ENCODE measurements at regions not wholly inside any gene's neighbourhood (a gene's known extent, or its start where the extent isn't known, plus 50 kb on each side); places are given as distances from the start of the nearest gene placed in this dataset.

- H3K9me3 Mint-ChIP-seq = no peaks in the 10 kb centered on the region
- TF ChIP-seq CTCF (IDR thresholded peaks at IDR 0.05) = no peak
- no peaks in the 10 kb centered on the region for H3K4me1 Mint-ChIP-seq (ENCODE audit: low read depth)
- peak; percentile 13 for DNase-seq
- no peak overlapping the region for H3K4me3 Mint-ChIP-seq
- peaks cover 24% of the 10 kb centered on the region for H3K27me3 Mint-ChIP-seq (ENCODE audit: insufficient read depth)
- H3K27ac Mint-ChIP-seq = no peak overlapping the region
- no peaks in the 10 kb centered on the region for H3K36me3 Mint-ChIP-seq (ENCODE audit: low read depth)
These were observed 95.8 kb upstream of the CREB5 start for GRCh38 chr7:28316489-28316888.

GRCh38 chr7:28318101-28318762 is 94.1 kb upstream of the CREB5 start:
- H3K4me1 Mint-ChIP-seq (ENCODE audit: low read depth) = no peaks in the 10 kb centered on the region
- DNase-seq = no peak
- H3K9me3 Mint-ChIP-seq = no peaks in the 10 kb centered on the region
- no peak overlapping the region for H3K27ac Mint-ChIP-seq
- H3K4me3 Mint-ChIP-seq = no peak overlapping the region
- peaks cover 18% of the 10 kb centered on the region for H3K27me3 Mint-ChIP-seq (ENCODE audit: insufficient read depth)
- TF ChIP-seq CTCF (IDR thresholded peaks at IDR 0.05) = no peak
- H3K36me3 Mint-ChIP-seq (ENCODE audit: low read depth) = no peaks in the 10 kb centered on the region

- Mint-ChIP-seq H3K9me3 (no peaks in the 10 kb centered on the region), H3K4me1 (ENCODE audit: low read depth) (no peaks in the 10 kb centered on the region), H3K36me3 (ENCODE audit: low read depth) (no peaks in the 10 kb centered on the region), H3K27me3 (ENCODE audit: insufficient read depth) (peaks cover 9% of the 10 kb centered on the region; the same call in 1 of the 2 replicates), H3K27ac (no peak overlapping the region), H3K4me3 (no peak overlapping the region)
- no peak for TF ChIP-seq CTCF (IDR thresholded peaks at IDR 0.05)
- DNase-seq = no peak
These were observed 88.5 kb upstream of the CREB5 start for GRCh38 chr7:28323833-28324232.

- H3K4me3 Mint-ChIP-seq = no peak overlapping the region
- H3K27me3 Mint-ChIP-seq (ENCODE audit: insufficient read depth) = no peaks in the 10 kb centered on the region
- no peak for DNase-seq
- no peak for TF ChIP-seq CTCF (IDR thresholded peaks at IDR 0.05)
- H3K27ac Mint-ChIP-seq = no peak overlapping the region
- H3K36me3 Mint-ChIP-seq (ENCODE audit: low read depth) = no peaks in the 10 kb centered on the region
- no peaks in the 10 kb centered on the region for H3K4me1 Mint-ChIP-seq (ENCODE audit: low read depth)
- H3K9me3 Mint-ChIP-seq = no peaks in the 10 kb centered on the region
These were observed 84.2 kb upstream of the CREB5 start for GRCh38 chr7:28328146-28328545.

GRCh38 chr7:28328822-28329660 is 83.3 kb upstream of the CREB5 start:
- no peak overlapping the region for H3K4me3 Mint-ChIP-seq
- no peaks in the 10 kb centered on the region for H3K9me3 Mint-ChIP-seq
- H3K27ac Mint-ChIP-seq = no peak overlapping the region
- no peaks in the 10 kb centered on the region for H3K36me3 Mint-ChIP-seq (ENCODE audit: low read depth)
- H3K4me1 Mint-ChIP-seq (ENCODE audit: low read depth) = no peaks in the 10 kb centered on the region
- H3K27me3 Mint-ChIP-seq (ENCODE audit: insufficient read depth) = no peaks in the 10 kb centered on the region
- TF ChIP-seq CTCF (IDR thresholded peaks at IDR 0.05) = no peak
- DNase-seq = no peak

All from HFFc6 (cell line).